ENCODE measurements at regions not wholly inside any gene's neighbourhood (a gene's known extent, or its start where the extent isn't known, plus 50 kb on each side); places are given as distances from the start of the nearest gene placed in this dataset.
"Not testable (repeated sequence)": the region's sequence is repeated elsewhere in the genome, so short reads cannot be mapped to it uniquely, and the experiment has no call there.

DNA sequence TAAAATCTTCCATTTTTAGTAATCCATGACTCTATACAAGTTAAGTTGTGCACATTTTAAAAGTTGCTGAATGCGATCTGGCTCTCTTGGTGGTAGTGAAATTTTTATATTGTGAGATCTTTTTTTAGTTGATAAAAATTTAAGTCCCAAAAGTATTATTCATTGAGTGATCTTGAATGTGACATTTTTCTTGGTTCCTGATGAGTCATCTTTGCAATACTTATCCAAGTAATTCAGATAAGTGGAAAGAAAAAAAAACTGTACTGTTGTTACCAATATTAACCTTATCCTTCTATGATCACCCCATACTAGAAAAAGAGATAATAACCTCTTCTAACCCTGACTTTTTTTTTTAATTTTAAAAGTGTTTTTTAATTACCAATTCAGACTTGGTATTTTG is 601.3 kb downstream of the PSAT1 start:
- no peaks in the 10 kb centered on the region for H3K27me3 Mint-ChIP-seq (ENCODE audit: low read depth in 3 of 3)
- no peaks in the 10 kb centered on the region for H3K36me3 Mint-ChIP-seq
- H3K4me1 Mint-ChIP-seq: no peaks in the 10 kb centered on the region

DNA sequence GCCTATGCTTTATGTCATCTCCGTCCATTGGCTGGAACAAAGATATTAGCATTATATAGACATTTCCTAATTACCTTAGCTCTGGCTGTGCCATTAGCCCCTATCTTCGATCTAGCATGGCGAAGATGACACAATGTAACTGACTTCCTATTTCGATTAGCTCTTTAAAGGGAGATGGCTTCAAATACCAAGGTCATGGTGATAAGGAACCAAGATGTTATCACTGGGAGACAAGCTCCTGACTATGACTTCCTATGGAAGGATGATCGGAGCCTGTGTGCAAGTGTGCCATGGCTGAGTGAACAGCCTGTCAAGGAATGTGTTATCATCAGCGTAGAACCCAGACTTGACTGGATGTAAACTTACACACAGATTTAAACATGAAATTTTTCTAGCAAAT is 602.1 kb downstream of the PSAT1 start:
- no peaks in the 10 kb centered on the region for H3K36me3 Mint-ChIP-seq

More for the DNA sequence above, 601.3 kb downstream of the PSAT1 start:
- H3K9me3 Mint-ChIP-seq: peaks cover 0 to 22% (median 0%) of the 10 kb centered on the region in 6 donors
- H3K4me3 Mint-ChIP-seq: no peak overlapping the region
- no peak for DNase-seq
- no peak overlapping the region for H3K27ac Mint-ChIP-seq

GRCh38 chr9:78900500-78900899 is 603.6 kb downstream of the PSAT1 start:
- Mint-ChIP-seq H3K4me3 (no peak overlapping the region), H3K4me1 (no peaks in the 10 kb centered on the region), H3K27me3 (ENCODE audit: low read depth in 3 of 3) (no peaks in the 10 kb centered on the region), H3K9me3 (peaks cover 0 to 6% (median 0%) of the 10 kb centered on the region in 6 donors), H3K36me3 (no peaks in the 10 kb centered on the region), H3K27ac (no peak overlapping the region)
- no peak for DNase-seq

More for the DNA sequence above, 602.1 kb downstream of the PSAT1 start:
- no peaks in the 10 kb centered on the region for H3K27me3 Mint-ChIP-seq (ENCODE audit: low read depth in 3 of 3)
- H3K4me1 Mint-ChIP-seq: no peaks in the 10 kb centered on the region
- peaks cover 0 to 15% (median 0%) of the 10 kb centered on the region in 6 donors for H3K9me3 Mint-ChIP-seq
- H3K27ac Mint-ChIP-seq: no peak overlapping the region
- no peak for DNase-seq
- H3K4me3 Mint-ChIP-seq: no peak overlapping the region

DNA sequence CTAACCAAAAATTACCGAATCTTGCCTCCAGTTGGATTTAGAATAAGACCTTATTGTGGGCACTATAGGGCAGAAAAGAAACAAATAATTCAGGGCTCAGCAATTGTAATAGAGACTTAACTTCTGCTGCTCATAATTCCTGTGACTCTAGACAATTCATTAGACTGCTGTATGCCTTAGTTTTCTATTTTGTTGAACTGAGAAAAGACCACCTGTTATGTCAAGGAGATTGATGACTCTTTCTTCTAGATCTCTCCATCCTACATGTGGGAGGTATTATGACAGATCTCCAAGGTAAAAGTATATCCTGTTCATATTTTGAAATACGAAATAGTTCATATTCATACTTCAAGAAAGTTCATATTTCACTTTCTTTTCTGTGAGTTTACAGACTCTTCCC is 605.1 kb downstream of the PSAT1 start:
- no peak overlapping the region for H3K4me3 Mint-ChIP-seq
- no peaks in the 10 kb centered on the region for H3K27me3 Mint-ChIP-seq (ENCODE audit: low read depth in 3 of 3)
- no peaks in the 10 kb centered on the region for H3K4me1 Mint-ChIP-seq
- no peak overlapping the region for H3K27ac Mint-ChIP-seq
- no peaks in the 10 kb centered on the region for H3K36me3 Mint-ChIP-seq
- H3K9me3 Mint-ChIP-seq: peaks cover 0 to 6% (median 1%) of the 10 kb centered on the region in 6 donors
- no peak for DNase-seq

DNA sequence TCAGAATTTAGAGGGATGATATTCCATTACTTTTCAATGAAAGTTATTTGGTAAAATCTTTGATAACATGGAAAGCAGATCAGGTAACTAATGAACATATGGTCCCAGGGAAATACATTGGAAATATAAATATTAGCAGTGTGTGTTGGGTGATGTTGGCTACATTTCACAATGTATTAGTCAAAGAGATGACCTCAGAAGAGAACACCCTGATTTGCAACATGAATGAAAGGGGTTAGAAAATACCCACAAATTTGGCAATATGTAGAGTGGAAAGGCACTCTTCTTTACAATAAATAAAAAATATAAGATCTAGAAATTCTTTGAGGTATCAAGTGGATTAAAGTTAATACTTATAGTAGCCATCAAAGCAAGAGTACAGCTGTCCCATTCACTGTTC is 606.7 kb downstream of the PSAT1 start:
- Mint-ChIP-seq H3K9me3 (peaks cover 0 to 11% (median 2%) of the 10 kb centered on the region in 6 donors), H3K4me1 (no peaks in the 10 kb centered on the region), H3K36me3 (no peaks in the 10 kb centered on the region), H3K4me3 (no peak overlapping the region), H3K27me3 (ENCODE audit: low read depth in 3 of 3) (no peaks in the 10 kb centered on the region), H3K27ac (no peak overlapping the region)
- DNase-seq: no peak

DNA sequence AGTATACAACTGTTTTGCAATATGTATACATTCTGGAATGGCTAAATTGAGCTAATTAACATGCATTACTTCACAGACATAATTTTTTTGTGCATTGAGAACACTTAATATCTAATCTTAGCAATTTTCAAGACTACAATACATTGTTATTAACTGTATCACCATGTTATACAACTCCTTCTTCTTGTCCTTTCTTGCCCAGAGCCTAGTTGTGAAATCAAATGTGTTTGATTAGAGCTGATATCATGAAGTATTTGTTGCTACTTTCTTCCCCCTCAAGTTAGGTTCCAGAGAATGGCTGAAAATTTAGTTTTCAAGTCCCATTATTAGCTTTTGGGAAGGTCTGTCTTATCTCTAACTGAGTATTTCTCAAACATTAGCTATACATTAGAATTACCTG is 607.8 kb downstream of the PSAT1 start:
- no peaks in the 10 kb centered on the region for H3K4me1 Mint-ChIP-seq

DNA sequence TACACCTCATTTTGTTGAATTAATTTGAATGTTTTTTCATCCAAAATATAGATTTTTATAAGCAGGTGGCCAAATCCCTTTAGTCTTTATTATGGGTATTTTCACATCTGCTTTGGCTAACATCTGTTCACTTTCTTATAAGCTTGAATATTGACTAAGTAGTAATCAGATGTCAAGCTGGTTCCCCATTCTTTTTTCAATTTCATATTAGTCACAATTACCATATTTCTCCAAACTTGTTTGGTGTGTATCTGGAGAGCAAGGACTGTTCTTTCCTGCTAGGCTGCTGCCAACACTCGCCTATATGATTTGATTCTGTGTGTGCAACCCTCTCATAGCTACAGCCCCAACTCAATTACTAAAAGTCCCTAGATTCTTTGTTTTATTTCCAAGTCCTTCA is 608.5 kb downstream of the PSAT1 start:
- no peaks in the 10 kb centered on the region for H3K4me1 Mint-ChIP-seq
- H3K36me3 Mint-ChIP-seq: no peaks in the 10 kb centered on the region
- H3K4me3 Mint-ChIP-seq: no peak overlapping the region
- no peak for DNase-seq
- no peaks in the 10 kb centered on the region for H3K27me3 Mint-ChIP-seq (ENCODE audit: low read depth in 3 of 3)
- H3K27ac Mint-ChIP-seq: no peak overlapping the region
- H3K9me3 Mint-ChIP-seq: peaks cover 0 to 11% (median 2%) of the 10 kb centered on the region in 6 donors

More for the DNA sequence above, 607.8 kb downstream of the PSAT1 start:
- no peak for DNase-seq
- Mint-ChIP-seq H3K27ac (no peak overlapping the region), H3K36me3 (no peaks in the 10 kb centered on the region), H3K9me3 (peaks cover 0 to 11% (median 2%) of the 10 kb centered on the region in 6 donors), H3K27me3 (ENCODE audit: low read depth in 3 of 3) (no peaks in the 10 kb centered on the region), H3K4me3 (no peak overlapping the region)

GRCh38 chr9:78905986-78906755 is 609.2 kb downstream of the PSAT1 start:
- Mint-ChIP-seq H3K36me3 (no peaks in the 10 kb centered on the region), H3K27me3 (ENCODE audit: low read depth in 3 of 3) (no peaks in the 10 kb centered on the region), H3K9me3 (peaks cover 0 to 11% (median 4%) of the 10 kb centered on the region in 6 donors), H3K27ac (no peak overlapping the region), H3K4me3 (no peak overlapping the region), H3K4me1 (no peaks in the 10 kb centered on the region)
- no peak for DNase-seq

DNA sequence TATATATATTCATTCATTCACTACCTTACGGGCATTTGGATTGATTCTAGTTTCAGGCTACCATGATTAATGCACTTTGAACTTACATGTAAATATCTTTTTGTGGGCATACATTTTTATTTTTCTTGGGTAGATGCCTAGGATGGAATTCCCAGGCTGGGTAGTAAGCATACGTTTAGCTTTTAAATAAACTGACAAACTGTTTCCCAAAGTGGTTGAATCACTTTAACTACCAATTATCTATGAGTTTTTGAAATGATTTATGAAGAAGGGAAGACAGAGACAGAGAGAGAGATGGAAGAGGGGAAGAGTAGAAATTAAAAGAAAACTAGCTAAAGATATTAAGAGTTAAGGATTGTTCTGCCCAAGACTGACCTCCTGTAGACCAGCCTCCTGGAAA is 612.6 kb downstream of the PSAT1 start:
- Mint-ChIP-seq H3K4me3 (no peak overlapping the region), H3K4me1 (no peaks in the 10 kb centered on the region), H3K36me3 (no peaks in the 10 kb centered on the region), H3K27me3 (ENCODE audit: low read depth in 3 of 3) (no peaks in the 10 kb centered on the region), H3K27ac (no peak overlapping the region), H3K9me3 (peaks cover 0 to 8% (median 6%) of the 10 kb centered on the region in 6 donors)
- no peak for DNase-seq

DNA sequence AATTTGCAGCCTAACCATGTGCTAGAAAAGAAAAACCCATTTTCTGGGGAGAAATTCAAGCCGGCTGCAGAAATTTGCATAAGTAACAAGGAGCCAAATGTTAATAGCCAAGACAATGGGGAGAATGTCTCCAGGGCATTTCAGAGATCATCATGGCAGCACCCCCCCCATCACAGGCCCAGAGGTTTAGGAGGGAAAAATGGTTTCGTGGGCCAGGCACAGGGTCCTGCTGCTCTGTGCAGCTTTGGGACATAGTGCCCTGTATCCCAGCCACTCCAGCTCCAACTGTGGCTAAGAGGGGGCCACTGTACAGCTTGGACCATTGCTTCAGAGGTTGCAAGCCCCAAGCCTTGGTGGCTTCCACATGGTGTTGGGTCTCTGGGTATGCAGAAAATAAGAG is 620.0 kb downstream of the PSAT1 start:
- not testable (repeated sequence) for H3K4me3 Mint-ChIP-seq; H3K27me3 Mint-ChIP-seq (ENCODE audit: low read depth in 3 of 3); DNase-seq; H3K36me3 Mint-ChIP-seq; H3K27ac Mint-ChIP-seq; H3K9me3 Mint-ChIP-seq; H3K4me1 Mint-ChIP-seq

DNA sequence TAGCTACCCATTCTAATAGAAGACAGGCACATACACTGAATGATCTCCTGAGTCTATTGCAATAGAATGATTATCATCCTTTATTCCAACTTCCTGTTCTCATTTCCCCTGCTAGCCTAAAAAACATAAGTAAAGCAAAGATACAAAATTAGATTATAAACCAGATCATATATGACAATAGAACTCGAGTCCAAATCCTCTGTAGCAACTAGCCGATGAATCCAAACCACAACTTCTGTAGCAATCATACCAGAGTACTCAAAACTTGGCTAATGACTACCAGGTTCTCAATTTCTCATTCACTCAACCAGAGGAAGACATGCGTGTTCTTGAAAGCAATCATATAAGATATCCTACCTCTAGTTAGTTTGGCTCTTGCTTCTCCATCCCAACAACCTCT is 622.1 kb downstream of the PSAT1 start:
- H3K36me3 Mint-ChIP-seq: peaks cover 0 to 3% (median 0%) of the 10 kb centered on the region in 3 donors
- no peak overlapping the region for H3K27ac Mint-ChIP-seq
- no peak overlapping the region for H3K4me3 Mint-ChIP-seq
- no peaks in the 10 kb centered on the region for H3K4me1 Mint-ChIP-seq
- peaks cover 0 to 6% (median 3%) of the 10 kb centered on the region in 6 donors for H3K9me3 Mint-ChIP-seq
- DNase-seq: no peak
- no peaks in the 10 kb centered on the region for H3K27me3 Mint-ChIP-seq (ENCODE audit: low read depth in 3 of 3)

DNA sequence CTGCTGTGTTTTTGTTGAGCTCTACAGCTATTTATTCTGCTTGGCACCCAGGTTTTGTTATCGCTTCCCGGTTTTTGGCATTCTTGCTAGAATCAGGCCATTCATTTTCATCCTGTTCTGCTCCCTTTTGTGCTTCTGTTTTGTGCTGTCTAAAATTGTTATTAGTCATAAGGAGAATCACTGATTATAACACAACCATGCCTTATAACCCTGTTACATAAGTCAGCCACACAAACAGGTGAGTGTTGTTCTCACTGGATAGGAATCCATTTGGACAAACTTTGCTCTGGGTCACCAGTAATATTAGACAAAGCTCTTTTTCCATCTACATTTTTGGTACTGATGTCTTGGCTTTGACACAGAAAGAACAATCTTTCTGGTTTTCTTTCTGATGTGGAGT is 622.8 kb downstream of the PSAT1 start:
- no peaks in the 10 kb centered on the region for H3K27me3 Mint-ChIP-seq (ENCODE audit: low read depth in 3 of 3)
- no peaks in the 10 kb centered on the region for H3K4me1 Mint-ChIP-seq
- no peak overlapping the region for H3K4me3 Mint-ChIP-seq
- peaks cover 0 to 6% (median 3%) of the 10 kb centered on the region in 6 donors for H3K9me3 Mint-ChIP-seq
- no peak for DNase-seq
- H3K36me3 Mint-ChIP-seq: peaks cover 0 to 3% (median 0%) of the 10 kb centered on the region in 3 donors
- no peak overlapping the region for H3K27ac Mint-ChIP-seq

- Mint-ChIP-seq H3K36me3 (peaks cover 0 to 3% (median 0%) of the 10 kb centered on the region in 3 donors), H3K27me3 (ENCODE audit: low read depth in 3 of 3) (no peaks in the 10 kb centered on the region), H3K4me1 (no peaks in the 10 kb centered on the region), H3K4me3 (no peak overlapping the region), H3K9me3 (peaks cover 0 to 5% (median 4%) of the 10 kb centered on the region in 6 donors), H3K27ac (no peak overlapping the region)
- no peak for DNase-seq
Observed at GRCh38 chr9:78921341-78921740, 624.4 kb downstream of the PSAT1 start.

GRCh38 chr9:78923966-78924659 is 627.2 kb downstream of the PSAT1 start:
- Mint-ChIP-seq H3K27me3 (ENCODE audit: low read depth in 3 of 3) (no peaks in the 10 kb centered on the region), H3K4me3 (no peak overlapping the region), H3K27ac (no peak overlapping the region), H3K9me3 (peaks cover 0 to 7% (median under 1%) of the 10 kb centered on the region in 6 donors), H3K36me3 (no peaks in the 10 kb centered on the region), H3K4me1 (no peaks in the 10 kb centered on the region)
- no peak for DNase-seq
